Stomach (tissue), 4 donors: ENCODE measurements at regions not wholly inside any gene's neighbourhood (a gene's known extent, or its start where the extent isn't known, plus 50 kb on each side); places are given as distances from the start of the nearest gene placed in this dataset.

ENCODE experiments used
- CTCF ChIP-seq, 7 experiments: fragments of 450-650 bp in 4 of 7; fragments of 200-600 bp in 3 of 7; sonication (generic) in 3 of 7; IDR thresholded peaks; one replicate each; pipeline ENCODE4 v1.5.1; 2016 to 2019; ENCODE audit warnings: antibody characterized with exemption in 7 of 7, control low read depth in 2 of 7, mild to moderate bottlenecking in 1 of 7
- POLR2A ChIP-seq, 4 donors: fragments of 450-650 bp; IDR thresholded peaks; one replicate each; pipeline ENCODE4 v1.6.1; 2016; ENCODE audit warnings: antibody characterized with exemption in 4 of 4, control low read depth in 2 of 4, mild to moderate bottlenecking in 1 of 4, moderate library complexity in 1 of 4
- POLR2AphosphoS5 ChIP-seq, 3 donors: sonication (generic); formaldehyde crosslinking; IDR thresholded peaks; one replicate each; pipeline ENCODE4 v1.6.1; 2016; ENCODE audit warnings: antibody characterized with exemption in 3 of 3

- TF ChIP-seq POLR2A (IDR thresholded peaks at IDR 0.05): no peak
- TF ChIP-seq CTCF (IDR thresholded peaks at IDR 0.05): no peak
- TF ChIP-seq POLR2AphosphoS5 (IDR thresholded peaks at IDR 0.05): no peak
These were observed 101.3 kb downstream of the INHBB start for GRCh38 chr2:120447127-120447785.
